Osteocyte (in vitro differentiated cells): ENCODE measurements at regions not wholly inside any gene's neighbourhood (a gene's known extent, or its start where the extent isn't known, plus 50 kb on each side); places are given as distances from the start of the nearest gene placed in this dataset.

ENCODE experiments used
- DNase-seq: peaks from one replicate; pipeline ENCODE4 v3.0.0; 2021; ENCODE audit warnings: mixed read lengths; ENCODE audit not compliant: unreplicated experiment; ENCODE audit errors: extremely low spot score
- H3K27ac Mint-ChIP-seq: one replicate; pipeline ENCODE4 v1.8.0; 2021; ENCODE audit warnings: mild to moderate bottlenecking, mixed read lengths; ENCODE audit not compliant: unreplicated experiment
- H3K27me3 Mint-ChIP-seq: one replicate; pipeline ENCODE4 v1.8.0; 2021; ENCODE audit warnings: mixed read lengths; ENCODE audit not compliant: unreplicated experiment
- H3K36me3 Mint-ChIP-seq: one replicate; pipeline ENCODE4 v1.8.0; 2021; ENCODE audit warnings: mixed read lengths; ENCODE audit not compliant: unreplicated experiment
- H3K4me1 Mint-ChIP-seq: one replicate; pipeline ENCODE4 v1.8.0; 2021; ENCODE audit warnings: mixed read lengths; ENCODE audit not compliant: unreplicated experiment
- H3K4me3 Mint-ChIP-seq: one replicate; pipeline ENCODE4 v1.8.0; 2021; ENCODE audit warnings: mild to moderate bottlenecking, moderate library complexity, mixed read lengths; ENCODE audit not compliant: unreplicated experiment
- H3K9me3 Mint-ChIP-seq: one replicate; pipeline ENCODE4 v1.8.0; 2021; ENCODE audit warnings: mixed read lengths; ENCODE audit not compliant: unreplicated experiment
- CTCF ChIP-seq: fragments of 200-600 bp; sonication (generic); IDR thresholded peaks from 2 replicates; pipeline ENCODE4 v1.5.0; 2021; ENCODE audit warnings: antibody characterized with exemption, mild to moderate bottlenecking, moderate library complexity

DNA sequence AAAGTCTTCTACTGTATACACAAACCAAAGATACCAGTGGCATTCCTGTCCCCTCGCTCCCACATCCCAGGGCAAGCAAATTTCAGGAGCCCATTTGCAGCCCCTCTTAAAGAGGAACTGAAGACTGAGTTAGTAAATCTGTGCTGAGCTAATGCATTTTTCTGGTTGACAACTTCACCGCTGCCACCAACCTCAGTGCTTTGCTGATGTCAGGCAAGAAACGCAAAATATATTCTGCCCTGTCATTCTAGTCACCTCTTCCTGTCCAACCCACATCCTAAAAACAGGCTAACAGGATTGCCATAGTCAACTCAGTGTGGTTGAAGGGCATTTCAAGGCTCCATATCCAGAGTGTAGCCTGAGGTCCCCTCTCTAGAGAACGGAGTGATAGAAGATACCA, 59.4 kb upstream of the FICD start:
- TF ChIP-seq CTCF: no peak
- Mint-ChIP-seq H3K9me3 (no peaks in the 10 kb centered on the region), H3K4me3 (no peak overlapping the region), H3K27ac (no peak overlapping the region), H3K36me3 (no peaks in the 10 kb centered on the region), H3K27me3 (peaks cover 23% of the 10 kb centered on the region), H3K4me1 (peaks cover 7% of the 10 kb centered on the region)
- no peak for DNase-seq

DNA sequence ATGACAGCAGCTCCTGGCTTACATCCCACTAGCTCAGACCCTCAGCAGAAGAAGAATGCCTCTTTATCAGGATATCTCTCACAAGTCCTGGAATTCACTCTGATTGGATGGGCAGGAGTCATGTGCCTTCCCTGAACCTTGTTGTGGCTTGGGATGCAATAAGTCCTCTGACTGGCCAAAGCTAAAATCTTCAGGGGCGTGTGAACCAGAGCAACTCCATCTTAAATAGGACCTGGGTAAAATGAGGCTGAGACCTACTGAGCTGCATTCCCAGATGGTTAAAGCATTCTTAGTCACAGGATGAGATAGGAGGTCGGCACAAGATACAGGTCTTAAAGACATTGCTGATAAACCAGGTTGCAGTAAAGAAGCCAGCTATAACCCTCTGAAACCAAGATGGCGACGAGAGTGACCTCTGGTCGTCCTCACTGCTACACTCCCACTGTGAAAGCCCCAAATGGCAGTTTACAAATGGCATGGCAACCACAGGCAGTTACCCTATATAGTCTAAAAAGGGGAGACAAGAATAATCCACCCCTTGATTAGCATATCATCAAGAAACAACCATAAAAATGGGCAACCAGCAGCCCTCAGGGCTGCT, 60.4 kb upstream of the FICD start:
- H3K27ac Mint-ChIP-seq: no peak overlapping the region
- TF ChIP-seq CTCF: no peak
- H3K4me1 Mint-ChIP-seq: peaks cover 7% of the 10 kb centered on the region
- no peaks in the 10 kb centered on the region for H3K36me3 Mint-ChIP-seq
- H3K9me3 Mint-ChIP-seq: no peaks in the 10 kb centered on the region
- DNase-seq: no peak
- no peak overlapping the region for H3K4me3 Mint-ChIP-seq
- H3K27me3 Mint-ChIP-seq: peaks cover 23% of the 10 kb centered on the region

- no peak overlapping the region for H3K4me3 Mint-ChIP-seq
- no peak for TF ChIP-seq CTCF
- no peaks in the 10 kb centered on the region for H3K36me3 Mint-ChIP-seq
- peaks cover 30% of the 10 kb centered on the region for H3K4me1 Mint-ChIP-seq
- H3K9me3 Mint-ChIP-seq: no peaks in the 10 kb centered on the region
- no peak overlapping the region for H3K27ac Mint-ChIP-seq
- peaks cover 20% of the 10 kb centered on the region for H3K27me3 Mint-ChIP-seq
- DNase-seq: no peak
These were observed 65.6 kb upstream of the FICD start for GRCh38 chr12:108449478-108449877.

DNA sequence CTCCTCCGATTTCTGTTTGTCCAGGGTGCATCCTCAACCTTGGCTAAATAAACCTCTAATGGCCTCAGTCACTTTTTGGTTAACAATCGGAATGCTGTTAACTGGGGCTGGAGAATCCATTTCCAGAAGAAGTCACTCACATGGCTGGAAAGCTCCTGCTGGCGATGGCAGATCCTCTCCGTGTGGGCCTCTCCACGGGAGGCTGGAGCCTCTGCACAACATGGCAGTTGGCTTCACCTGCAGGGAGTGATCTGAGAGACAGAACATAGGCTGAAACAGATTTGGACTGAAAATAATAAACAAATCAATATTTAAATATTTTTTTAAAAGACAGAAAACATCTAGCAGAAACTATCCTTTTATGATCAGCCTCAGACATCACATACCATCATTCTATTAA, 66.8 kb upstream of the FICD start:
- TF ChIP-seq CTCF: no peak
- Mint-ChIP-seq H3K9me3 (no peaks in the 10 kb centered on the region), H3K27me3 (peaks cover 16% of the 10 kb centered on the region), H3K27ac (no peak overlapping the region), H3K36me3 (no peaks in the 10 kb centered on the region), H3K4me3 (no peak overlapping the region), H3K4me1 (peaks cover 28% of the 10 kb centered on the region)
- no peak for DNase-seq

DNA sequence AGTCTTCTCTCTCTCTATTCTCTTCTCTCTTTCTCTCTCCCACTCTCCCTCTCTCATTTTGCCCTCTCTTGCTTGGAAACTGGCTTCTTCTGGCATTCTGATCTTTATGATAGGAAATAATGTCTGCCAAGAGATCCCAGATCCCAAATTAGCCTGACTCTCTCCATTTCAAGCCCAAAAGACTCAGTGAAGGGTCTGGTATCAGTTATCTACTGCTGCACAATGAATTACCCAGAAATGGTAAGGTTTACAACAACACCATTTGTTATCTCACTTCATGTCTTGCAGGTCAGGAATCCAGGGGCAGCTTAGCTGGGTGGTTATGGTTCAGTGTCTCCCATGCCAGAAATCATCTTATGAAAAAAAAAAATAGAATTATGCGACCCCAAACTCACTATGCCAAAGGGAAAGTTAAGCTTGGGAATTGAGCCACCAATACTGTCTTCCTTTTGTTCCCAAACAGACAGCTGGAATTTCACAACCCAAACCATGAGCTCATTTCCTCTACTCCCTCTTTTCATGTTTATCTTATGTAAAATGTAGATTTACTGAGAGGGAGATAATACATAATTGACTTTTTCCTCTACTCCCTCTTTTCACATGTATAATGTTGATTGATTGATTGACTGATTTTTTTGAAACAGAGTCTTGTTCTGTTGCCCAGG, 67.8 kb upstream of the FICD start:
- TF ChIP-seq CTCF: no peak
- Mint-ChIP-seq H3K27ac (peak overlapping the region; percentile 83), H3K4me3 (peak overlapping the region; percentile 61), H3K27me3 (peaks cover 10% of the 10 kb centered on the region), H3K4me1 (peaks cover 34% of the 10 kb centered on the region), H3K9me3 (no peaks in the 10 kb centered on the region), H3K36me3 (no peaks in the 10 kb centered on the region)
- DNase-seq: no peak
